ACHN (cell line): ENCODE measurements at regions not wholly inside any gene's neighbourhood (a gene's known extent, or its start where the extent isn't known, plus 50 kb on each side); places are given as distances from the start of the nearest gene placed in this dataset.
A peak's percentile ranks its signal among the peaks of the same experiment; 100 is the strongest.

Source experiments
- DNase-seq: peaks from one replicate; pipeline ENCODE4 v3.0.0-alpha.2; 2015
- in situ Hi-C: cut with HindIII; loops from 2 replicates; pipeline ENCODE4 v1.10.0; 2017; ENCODE audit warnings: low sequenced_read_pairs, low pct_ligation_motif_present, low pct_unique_long_range_greater_than_20kb

DNA sequence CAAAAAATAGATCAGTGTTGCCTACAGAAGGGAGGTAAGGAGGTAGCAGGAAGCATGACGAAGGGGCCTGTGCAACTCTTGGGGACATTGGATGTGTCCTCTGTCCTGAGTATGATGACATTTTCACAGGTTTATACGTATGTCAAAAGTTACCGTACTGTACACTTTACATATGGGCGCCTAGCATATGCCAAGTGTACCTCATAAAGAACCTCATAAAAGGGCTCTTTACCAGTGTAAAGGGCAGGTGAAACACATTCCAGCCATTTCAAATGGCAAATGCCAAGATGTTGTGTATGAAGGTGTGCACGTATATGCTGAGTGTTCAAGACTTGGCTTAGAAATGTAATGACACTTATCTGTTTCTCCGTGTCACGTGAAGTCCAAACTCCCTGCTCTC lies 573.4 kb downstream of the EFNB2 start:
- in situ Hi-C loops = no loop called here
- DNase-seq = no peak

DNA sequence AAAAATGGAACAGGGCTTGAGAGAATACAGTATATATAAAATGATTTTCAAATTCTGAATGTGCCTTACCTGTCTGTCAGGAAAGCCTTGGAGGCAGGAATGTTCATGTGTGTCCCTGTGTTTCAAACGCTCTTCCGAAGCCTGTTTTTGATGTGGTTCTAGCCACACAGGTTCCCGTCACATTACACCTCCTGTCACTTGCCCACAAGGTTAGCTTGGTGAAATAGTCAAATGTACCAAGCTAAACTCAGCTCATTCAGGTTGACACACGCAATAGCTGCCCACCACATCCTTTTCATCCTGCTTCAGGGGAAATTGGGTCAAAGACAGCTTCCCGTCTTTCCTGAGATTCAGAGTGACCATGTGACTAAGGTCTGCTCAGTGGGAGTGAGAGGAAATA lies 574.0 kb downstream of the EFNB2 start:
- in situ Hi-C loops = no loop called here
- DNase-seq = no peak

DNA sequence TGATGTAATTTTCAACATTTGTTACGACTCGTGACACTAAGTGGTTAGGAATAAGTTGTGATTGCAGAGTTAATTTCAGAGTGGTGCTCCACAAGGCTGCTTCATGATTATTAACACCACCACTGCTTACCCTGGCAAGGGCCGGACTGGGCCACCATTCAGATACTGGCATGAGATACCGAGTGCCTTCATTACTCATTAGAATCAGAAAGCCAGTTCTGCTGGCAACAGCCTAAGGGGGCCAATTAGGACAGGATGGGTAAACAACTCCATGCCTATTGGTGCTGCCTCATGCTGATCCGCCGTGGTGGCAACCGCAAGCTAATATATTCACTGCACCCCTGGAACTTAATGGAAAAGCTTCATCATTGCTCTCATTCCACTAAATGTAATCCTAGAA lies 575.1 kb downstream of the EFNB2 start:
- no peak for DNase-seq
- in situ Hi-C loops = no loop called here

DNA sequence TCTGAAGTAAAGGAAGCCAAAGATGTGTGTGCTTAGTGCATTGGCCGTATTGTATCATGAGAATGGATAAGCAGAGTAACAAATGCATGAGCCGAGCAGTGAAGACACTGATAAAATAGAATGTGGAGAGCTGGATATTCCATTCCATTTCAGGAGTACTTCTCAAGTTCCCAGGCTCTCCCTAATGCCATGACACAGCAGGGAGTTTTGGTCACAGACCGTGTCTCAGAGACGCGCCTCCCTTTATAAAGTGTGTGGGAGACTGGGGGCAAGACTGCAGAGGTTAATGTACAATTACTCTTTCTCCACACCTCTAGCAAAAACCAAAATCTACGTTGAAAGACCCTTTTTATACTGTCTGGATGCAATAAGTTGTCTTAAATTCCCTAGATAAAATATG lies 575.6 kb downstream of the EFNB2 start:
- in situ Hi-C loops = no loop called here
- no peak for DNase-seq

DNA sequence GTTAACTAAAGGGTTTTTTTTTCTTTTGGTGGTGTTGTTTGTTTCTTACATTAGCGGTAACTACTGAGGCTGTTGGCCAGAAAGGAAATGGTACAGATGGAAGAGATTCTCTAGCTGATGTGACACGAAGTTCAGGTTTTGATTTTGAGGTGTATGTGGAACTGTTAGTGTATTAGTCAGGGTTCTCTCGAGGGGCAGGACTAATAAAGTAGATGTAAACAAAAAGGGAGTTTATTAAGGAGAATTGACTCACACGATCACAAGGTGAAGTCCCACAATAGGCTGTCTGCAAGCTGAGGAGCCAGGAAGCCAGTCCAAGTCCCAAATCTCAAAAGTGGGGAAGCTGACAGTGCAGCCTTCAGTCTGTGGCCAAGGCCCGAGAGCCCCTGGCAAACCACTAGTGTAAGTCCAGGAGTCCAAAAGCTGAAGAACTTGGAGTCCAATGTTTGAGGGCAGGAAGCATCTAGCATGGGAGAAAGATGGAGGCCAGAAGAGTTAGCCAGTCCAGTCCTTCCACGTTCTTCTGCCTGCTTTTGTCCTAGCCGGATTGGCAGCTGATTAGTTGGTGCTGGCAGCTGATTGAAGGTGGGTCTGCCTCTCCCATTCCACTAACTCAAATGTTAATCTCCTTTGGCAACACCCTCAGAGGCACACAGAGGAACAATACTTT lies 577.6 kb downstream of the EFNB2 start:
- no peak for DNase-seq
- in situ Hi-C loops = no loop called here

DNA sequence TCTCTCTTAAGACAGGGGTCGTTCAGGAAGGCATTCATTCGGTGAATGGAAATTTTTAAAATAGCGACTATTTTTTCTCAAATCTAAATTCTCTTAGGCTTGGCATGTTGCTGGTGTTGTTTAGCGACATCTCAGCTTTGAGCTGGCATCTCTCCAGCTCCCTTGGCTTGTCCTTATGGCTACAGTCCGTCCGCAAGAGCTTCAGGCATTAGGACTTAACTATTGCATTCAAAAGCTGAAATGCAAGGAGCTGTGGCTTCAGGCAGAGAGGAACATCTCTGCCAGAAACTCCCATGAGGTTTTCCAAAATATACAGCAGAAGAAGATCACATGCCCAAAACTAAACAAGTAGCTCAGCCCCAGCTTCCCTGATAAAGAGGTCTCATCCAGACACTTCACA lies 578.5 kb downstream of the EFNB2 start:
- DNase-seq = no peak
- in situ Hi-C loops = no loop called here

DNA sequence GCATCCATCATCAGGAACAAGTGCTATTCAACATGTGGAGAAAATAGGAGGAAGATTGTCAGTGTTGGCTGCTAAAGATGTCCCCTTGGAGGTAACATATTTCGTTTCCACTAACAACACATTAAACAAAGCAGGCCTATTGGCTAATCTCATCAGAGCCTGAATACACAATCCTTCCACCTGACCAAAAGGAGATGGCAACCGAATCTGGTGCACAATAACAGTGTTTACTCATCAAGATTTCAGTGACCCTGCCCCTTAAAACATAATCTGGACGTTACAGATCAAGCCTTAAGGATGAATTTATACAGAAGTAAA lies 582.5 kb downstream of the EFNB2 start:
- in situ Hi-C loops = no loop called here
- DNase-seq = no peak

DNA sequence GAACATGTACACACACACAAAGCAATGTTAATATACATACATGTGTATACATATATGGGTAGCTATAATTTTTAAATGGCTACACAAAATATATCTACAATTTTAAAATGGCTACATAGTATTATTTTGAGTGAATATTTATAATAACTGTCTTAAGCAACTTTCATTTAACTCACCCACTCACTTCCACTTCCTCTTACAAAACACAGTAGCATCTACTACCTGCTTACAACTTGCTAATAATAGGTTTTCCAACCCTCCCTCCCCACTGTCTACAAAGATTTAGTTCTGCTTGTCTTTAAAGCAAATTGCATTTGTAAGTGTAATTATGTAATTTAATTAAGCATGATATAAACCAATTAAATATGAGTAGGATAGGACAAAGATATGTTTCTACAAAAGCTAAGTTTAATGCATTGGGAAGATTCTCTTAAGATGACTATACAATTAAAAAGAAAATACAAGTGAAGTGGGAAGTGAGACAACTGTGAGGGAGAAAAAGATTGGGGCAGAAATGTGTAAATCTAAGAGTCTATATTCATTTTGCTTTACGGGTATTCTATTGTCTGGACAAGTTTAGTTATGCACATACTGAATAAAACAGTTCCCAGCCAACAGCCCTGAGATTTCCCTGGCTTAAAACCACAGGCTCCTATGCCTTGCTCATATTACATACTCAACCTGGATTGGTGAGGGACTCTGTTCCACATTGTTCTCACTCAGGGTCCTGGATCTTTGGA lies 583.1 kb downstream of the EFNB2 start:
- in situ Hi-C loops = no loop called here
- no peak for DNase-seq

DNA sequence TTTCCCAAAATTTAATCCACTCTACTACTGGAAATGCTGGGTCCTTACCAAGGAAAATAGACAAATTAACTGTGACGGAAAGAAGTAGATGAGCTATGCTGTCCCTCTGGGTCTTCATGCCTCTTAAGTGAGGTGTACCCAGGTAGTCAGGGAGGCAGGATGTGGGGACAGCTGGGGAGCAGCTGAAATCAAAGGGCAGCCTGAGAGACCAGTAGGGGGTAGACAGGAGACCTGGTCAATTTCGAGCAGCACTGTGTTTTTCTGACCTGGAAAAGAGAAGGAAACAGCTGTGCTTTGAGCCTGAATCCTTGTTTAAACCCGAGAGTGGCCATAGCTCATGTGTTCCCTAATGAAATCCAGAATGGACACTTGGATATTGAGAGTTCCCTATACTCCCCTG lies 587.3 kb downstream of the EFNB2 start:
- DNase-seq = no peak
- in situ Hi-C loops = no loop called here

DNA sequence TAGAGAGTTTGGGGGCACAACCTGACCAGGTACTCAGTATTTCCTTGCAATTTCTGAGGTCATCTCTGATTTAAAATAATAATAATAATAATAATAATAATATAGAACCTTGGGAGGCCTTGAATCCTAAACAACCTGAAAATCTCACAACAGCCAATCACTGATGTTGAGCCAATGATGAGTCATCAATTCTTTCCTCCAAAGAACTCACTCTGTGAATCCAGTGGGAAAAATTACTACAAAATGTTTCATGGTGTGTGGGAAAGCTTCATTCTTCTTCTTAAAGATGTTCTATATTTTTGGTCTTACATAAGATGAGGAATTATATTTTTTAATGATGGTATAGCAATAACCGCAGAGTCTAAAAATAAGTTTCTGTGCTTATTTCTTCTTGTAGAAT lies 594.6 kb downstream of the EFNB2 start:
- in situ Hi-C loops = no loop called here
- no peak for DNase-seq

DNA sequence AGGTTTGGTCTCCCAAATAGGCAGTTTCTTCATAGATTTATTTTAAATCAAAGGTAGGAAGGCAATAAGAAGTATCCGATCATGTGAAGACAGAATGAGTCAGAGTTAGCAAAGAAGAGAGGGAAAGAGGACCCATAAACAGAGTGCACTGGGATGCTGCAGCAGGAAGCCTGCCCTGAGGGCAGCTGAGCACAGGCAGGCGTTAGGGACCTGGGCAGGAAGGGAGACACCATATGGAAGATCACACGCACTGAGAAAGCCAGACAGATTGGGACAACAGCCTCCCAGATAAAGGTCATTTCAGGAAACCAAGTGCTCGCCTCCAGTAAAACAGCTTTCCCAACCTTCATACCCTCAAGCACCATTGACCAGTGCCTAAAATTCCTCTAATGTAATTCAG lies 598.0 kb downstream of the EFNB2 start:
- DNase-seq = no peak
- in situ Hi-C loops = no loop called here

DNA sequence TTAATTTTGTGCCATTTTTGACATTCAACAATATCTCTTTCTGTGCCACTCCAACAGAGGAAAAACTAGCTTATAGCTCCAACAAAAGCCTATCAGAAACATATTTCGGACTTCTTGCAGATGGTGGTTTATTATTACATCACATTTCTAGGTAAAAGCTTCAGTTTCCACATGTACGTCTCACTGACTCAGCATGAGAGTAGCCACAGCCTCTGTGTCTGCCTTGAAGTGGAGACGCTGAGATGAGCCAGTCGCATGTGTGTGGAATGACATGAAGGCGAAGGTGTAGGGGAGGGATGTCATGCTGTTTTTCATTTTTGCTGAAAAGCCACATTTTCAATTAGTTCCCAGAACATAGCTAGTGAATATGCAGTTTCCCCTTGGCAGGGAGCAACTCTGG lies 598.6 kb downstream of the EFNB2 start:
- DNase-seq = no peak
- in situ Hi-C loops = no loop called here

DNA sequence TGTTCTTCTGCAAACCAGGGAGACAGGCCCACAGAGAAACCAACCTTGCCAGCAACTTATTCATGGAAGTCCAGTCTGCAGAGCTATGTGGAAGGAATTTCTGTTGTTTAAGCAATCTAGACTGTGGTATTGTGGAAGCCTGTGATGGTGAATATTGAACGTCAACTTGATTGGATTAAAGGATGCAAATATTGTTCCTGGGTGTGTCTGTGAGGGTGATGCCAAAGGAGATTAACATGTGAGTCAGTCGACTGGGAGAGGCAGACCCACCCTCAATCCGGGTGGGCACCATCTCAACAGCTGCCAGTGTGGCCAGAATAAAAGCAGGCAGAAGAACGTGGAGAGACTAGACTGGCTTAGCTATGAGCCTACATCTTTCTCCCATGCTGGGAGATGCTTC lies 606.0 kb downstream of the EFNB2 start:
- DNase-seq = no peak

DNA sequence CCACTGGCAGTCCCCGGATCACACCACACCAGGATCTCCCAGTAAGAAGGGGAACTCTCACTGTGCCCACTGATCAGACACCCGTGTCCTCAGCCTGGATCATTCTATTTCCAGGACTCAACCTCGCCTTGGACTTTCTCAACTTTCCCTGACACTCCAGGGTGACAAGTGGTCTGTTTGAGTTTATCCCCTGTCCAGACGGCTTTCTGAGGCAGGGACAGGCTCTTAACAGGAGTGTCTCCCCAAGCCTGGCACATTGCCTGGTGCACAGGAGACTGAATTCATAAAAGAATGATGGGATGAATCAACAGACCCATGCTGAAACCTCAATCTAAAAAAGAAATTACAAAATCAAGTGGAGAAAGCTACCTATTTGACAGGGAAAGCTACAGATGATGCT lies 606.6 kb downstream of the EFNB2 start:
- no peak for DNase-seq
- in situ Hi-C loops = no loop called here

More for the DNA sequence above, 606.0 kb downstream of the EFNB2 start:
- in situ Hi-C loops = no loop called here

DNA sequence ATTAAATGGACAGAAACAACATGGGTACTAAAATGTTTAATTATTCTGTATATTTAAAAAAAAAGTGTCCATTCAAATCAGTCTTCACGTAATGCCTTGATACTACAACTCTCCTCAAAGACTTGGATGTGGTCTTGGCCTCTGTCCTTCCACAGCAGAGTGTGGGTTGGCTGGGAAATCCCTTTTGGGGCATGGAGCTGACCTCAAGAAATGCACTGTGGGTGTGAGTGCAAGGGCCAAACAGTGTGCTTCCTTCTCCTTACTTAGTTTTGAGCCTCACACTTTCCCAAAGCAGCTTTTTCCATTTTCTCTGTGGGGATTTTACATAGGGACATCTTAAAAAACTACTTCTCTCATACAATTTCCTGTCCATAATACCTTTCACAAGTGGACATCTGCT lies 607.4 kb downstream of the EFNB2 start:
- no peak for DNase-seq
- in situ Hi-C loops = no loop called here

DNA sequence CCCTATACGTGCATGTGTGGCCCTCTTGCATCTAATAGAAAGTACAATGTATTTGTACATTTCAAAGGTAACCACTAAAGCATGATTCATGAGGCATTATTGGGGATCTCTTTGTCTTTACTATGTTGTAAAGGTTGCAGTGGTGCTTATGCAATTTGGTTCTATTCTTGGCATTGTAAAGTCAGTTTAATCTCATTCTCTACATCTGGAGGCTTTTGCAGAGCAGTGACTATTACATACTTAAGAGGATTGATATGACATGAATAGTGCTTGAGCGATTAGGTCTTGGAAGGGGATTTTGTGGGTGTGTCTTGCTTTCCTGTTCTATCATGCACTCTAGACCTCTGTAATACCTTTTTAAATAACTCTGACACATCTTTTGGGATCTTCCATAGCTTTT lies 610.0 kb downstream of the EFNB2 start:
- in situ Hi-C loops = no loop called here
- DNase-seq = no peak

DNA sequence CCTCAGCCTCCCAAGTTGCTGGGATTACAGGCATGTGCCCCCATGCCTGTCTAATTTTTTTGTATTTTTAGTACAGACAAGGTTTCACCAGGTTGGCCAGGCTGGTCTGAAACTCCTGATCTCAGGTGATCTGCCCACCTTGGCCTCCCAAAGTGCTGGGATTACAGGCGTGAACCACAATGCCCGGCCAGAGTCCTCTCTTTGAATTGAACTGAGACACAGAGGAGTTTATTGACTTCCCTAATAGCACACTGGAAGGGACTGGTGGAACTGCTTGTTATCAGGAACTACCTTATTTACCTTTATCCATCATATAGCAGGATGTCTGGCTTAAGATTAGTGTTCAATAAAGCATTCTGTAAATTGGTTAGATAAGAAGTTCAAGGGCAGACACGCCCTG lies 613.8 kb downstream of the EFNB2 start:
- no peak for DNase-seq
- in situ Hi-C loops = no loop called here

DNA sequence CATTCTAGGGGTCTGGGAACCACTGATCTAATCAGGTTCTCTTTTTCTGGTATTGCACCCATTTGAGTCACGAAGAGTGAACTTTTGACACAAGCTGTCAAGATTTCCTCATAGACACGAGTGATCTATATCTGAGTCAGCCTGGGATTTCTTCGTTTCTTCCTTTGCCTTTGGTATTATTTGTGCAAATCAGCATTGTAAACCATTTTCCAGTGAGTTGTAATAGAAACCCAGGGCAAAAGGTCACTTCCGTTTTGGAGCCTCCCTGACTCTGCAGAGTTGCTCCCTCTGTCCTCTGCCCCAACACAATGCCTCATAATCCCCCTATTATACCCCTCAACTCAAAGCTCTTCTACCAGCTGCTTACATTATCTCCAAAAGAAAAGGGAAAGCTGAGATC lies 615.1 kb downstream of the EFNB2 start:
- no peak for DNase-seq
- in situ Hi-C loops = no loop called here

DNA sequence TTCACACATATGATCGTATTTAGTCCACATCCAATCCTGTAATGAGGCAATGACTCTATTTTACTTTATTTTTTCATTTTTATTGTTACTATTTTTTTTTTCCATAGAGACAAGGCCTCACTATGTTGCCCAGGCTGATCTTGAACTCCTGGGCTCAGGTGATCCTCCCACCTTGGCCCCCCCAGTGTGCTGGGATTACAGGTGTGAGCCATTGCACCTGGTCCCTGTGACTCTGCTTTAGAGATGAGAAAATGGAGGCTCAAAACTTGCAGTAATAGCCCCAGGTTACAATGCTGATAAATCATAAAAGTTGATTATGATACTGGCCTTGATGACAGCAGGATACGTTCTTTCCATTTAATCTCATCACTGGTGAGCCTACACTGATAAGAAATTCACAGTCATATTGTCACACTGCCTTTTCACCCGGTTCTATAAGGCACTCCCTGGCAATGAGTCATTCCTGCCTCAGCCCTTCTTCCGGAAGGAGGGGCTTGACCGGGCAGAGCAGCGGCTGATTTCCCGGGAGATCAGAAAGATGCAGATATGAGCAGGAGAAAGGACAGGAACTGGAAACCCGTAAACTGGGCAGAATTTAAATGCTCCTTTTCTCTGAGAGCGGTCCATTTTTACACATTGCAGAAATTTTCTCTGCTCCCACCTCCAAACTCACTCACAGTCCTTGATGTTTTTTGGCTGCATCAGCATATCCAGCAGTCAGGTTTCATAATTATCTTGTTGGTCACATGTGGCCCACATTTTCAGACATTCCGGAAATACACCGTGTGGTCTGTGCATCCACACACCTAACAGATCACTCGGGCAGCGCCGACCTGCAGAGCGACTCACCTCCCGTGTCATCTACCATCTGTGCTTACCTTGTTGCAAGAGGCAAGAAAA lies 616.4 kb downstream of the EFNB2 start:
- in situ Hi-C loops = no loop called here
- peak; percentile 64 for DNase-seq
